GM19328 (cell line): ENCODE measurements at regions not wholly inside any gene's neighbourhood (a gene's known extent, or its start where the extent isn't known, plus 50 kb on each side); places are given as distances from the start of the nearest gene placed in this dataset.

ENCODE experiments used
- ATAC-seq: cut with Tn5 transposase; IDR thresholded peaks from one replicate; pipeline ENCODE4 v1.9.1; 2021; ENCODE audit warnings: mild to moderate bottlenecking, moderate library complexity; ENCODE audit not compliant: unreplicated experiment

- ATAC-seq, result no peak
Measured at GRCh38 chr11:95520369-95521132, 269.0 kb downstream of the FAM76B start.

GRCh38 chr11:95519912-95520311, 269.7 kb downstream of the FAM76B start:
- ATAC-seq, result no peak

DNA sequence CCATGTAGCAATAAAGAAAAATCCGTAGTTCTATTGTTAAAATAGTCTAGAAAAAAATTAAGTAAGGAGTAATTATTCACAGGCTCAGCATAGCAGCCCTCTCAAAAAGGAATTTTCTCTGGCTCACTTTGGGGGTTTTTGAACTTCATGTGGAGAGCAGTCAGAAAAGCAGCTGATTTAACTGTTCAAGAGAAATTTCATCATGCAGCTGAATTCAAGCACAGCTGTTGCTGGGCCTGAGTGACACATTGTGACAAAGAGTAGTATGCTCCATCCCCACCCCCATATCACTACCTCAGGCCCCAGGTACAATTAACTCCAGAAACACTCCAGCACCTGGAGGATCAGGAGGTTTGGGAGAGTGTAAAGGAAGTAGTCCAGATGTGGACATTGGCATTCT, 272.1 kb downstream of the FAM76B start:
- ATAC-seq, result no peak

DNA sequence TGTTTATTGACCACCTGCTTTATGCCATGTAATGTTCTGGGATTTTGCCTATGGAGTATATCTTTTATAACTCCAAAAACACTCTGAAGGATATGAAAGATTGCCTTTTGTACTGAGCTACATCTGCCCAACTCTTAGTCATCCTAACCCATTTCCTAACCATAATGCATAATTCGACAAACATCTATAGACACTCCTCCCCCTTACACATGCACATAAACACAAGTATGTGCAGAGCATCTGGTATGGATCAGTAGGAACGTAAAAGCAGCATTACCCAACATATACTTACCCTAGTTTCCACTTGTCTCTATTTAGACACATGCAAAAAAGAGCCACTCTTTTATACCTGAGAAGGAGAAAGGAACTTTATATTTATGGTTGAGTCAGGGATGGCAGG, 272.8 kb downstream of the FAM76B start:
- no peak for ATAC-seq

DNA sequence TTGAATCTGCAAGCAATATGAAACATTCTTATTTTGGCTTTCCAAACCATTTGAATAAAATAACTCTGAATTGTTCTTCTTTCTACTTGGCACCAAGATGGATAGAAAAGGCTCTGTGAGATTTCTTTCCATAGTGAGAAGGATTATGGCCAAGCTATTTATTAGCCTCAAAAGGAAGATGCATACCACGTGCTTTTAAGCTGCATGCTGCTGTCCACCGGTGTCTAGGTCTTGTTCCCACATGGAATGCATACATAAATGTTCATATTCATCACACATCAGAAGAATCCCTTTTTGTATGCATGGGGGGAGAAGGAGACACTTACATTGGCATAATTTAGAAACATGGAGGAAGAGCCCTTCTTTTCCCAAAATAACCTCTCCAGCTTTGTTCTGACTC, 273.4 kb downstream of the FAM76B start:
- no peak for ATAC-seq

DNA sequence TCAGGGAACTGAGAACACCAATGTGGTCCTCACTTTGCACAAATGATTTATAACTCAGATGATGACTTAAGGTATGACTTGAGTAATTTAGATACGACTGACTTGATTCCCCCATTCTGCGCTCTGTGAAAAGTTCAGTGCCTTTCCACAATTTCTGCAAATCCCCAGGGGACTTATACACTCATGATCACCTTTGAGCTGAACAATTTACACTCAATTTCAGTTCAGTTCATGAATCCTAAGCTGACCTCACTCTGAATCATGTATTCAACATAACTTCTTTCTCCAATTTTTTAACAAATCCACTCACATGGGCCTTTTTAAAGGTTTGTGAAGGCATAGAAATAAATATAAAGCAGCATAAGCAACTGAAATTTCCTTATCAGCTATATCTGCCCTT, 274.2 kb downstream of the FAM76B start:
- no peak for ATAC-seq

- ATAC-seq, result no peak
Measured at GRCh38 chr11:95514416-95515110, 275.0 kb downstream of the FAM76B start.

GRCh38 chr11:95512682-95513081, 276.9 kb downstream of the FAM76B start:
- no peak for ATAC-seq

- no peak for ATAC-seq
Measured at GRCh38 chr11:95512177-95512576, 277.4 kb downstream of the FAM76B start.

- no peak for ATAC-seq
Measured at GRCh38 chr11:95508219-95508890, 277.4 kb upstream of the SESN3 start.

GRCh38 chr11:95507794-95508193, 276.8 kb upstream of the SESN3 start:
- no peak for ATAC-seq

DNA sequence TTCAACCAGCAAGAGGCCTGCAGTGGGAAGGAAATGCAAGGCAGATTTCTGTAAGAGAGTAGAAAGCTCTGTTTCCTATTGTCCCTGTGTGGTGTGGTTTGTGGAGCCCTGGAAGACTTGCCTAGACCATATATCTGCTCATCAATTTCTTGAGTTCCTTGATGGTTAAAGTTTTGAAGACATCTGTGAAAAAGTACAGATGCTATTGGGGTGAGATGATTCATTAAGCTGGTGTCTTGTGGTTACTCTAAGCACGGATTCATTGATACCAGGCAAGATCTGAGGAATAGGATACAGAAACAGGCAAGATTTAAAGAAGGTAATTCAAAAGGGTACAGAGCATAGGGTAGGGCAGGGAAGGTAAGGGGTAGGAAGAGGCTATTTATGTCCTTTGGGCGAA, 275.8 kb upstream of the SESN3 start:
- no peak for ATAC-seq

GRCh38 chr11:95505927-95506426, 275.0 kb upstream of the SESN3 start:
- no peak for ATAC-seq

DNA sequence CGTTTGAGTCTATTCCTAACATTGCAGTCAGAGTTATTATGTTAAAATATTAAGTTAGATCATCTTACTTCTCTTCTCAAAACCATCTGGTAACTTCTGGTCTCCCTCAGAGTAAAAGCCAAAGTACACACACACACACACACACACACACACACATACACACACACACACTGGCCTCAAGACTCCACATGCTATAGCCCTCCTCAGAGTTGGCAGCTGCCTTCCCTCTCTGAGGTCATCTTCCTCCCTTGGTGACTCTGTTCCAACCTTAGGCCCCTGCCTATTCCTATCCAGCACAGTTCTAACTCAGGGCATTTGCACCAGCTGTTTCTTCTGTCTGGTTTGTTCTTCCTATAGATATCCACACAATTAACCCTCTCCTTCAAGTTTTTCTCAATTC, 272.0 kb upstream of the SESN3 start:
- ATAC-seq, result no peak

GRCh38 chr11:95502522-95502921, 271.5 kb upstream of the SESN3 start:
- ATAC-seq, result no peak

DNA sequence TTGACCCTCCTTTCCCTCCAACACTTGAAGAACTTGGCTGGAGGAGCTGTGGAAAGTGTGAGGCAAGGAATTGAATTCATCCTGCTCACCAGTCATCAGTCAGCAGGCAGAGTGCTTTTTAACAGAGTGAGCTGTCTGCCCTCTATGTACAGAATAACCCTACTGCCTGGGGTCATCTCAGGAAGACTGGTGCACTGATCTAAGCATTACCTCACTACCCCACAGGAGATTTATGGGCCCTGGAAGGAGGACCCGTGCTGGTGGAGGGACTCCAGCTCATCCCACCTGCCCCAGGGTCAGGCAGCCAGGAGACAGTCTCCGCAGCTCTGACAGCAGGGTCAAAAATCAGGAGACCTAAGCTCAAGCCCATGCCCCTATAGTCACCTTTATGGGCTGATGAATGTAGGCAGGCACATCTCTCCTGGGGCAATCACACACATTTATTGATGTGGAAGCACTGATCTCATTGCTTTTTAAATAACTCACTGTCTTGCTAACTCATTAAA, 270.8 kb upstream of the SESN3 start:
- ATAC-seq, result no peak

GRCh38 chr11:95500466-95500865, 269.5 kb upstream of the SESN3 start:
- ATAC-seq, result no peak

GRCh38 chr11:95499516-95500135, 268.6 kb upstream of the SESN3 start:
- no peak for ATAC-seq

DNA sequence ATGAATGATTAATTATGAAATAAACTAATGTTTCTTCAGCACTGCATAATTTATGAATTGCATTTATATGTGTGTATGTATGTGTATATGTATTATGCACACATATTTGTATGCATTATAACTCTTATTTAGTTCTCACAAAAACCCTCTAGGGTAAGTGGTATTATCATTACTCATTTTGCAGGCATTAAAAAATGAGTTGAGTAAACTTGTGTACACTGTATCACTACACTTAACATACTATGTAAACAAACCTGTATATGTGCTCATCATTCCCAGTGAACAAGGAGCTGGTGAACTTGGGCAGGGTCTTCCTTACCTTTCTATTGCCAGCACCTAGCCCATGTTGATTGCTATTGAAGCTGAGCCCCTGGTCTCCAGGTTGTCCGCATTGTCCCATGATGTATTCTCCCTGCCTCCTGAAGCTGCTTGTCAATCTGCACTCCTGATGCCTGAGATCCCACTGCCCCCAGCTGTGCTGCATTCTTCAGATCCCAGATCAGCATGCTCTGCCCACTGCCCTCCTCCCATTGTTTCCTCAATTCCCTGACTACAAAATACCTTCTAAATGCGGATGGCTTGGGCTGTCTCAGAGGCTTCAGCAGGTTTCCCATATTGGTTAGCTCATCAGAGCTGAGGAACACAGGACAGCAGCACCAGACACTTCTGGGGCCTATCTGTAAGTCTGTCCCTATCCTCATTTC, 267.9 kb upstream of the SESN3 start:
- no peak for ATAC-seq

DNA sequence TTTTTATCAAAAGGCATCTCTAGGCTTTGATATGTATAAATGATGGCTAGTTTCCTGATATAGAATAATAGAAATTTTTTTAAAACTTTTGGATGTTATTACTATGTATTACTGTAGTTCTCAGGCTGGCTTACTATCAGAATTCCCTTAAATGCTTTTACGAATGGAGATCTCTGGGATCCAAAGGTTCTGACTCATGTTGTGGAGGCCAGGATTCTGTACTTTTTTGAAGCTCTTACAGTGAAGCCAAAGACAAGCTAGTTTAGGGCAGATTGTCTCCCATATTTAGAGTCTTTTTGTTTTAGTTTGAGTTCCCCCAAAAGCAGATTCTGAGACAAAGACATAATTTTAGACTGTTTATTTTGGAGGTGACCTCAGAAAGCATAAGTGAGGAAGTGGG, 265.9 kb upstream of the SESN3 start:
- no peak for ATAC-seq

GRCh38 chr11:95495706-95496105, 264.7 kb upstream of the SESN3 start:
- no peak for ATAC-seq
